ENCODE measurements at regions not wholly inside any gene's neighbourhood (a gene's known extent, or its start where the extent isn't known, plus 50 kb on each side); places are given as distances from the start of the nearest gene placed in this dataset.

GRCh38 chr22:49258107-49259010, 569.3 kb downstream of the BRD1 start:
- H3K4me3 ChIP-seq (ENCODE audit: insufficient read depth, low read length, poor library complexity, severe bottlenecking): no peak overlapping the region
- H3K9me2 ChIP-seq (replicated peaks; ENCODE audit: insufficient read depth, low read length): no peaks in the 10 kb centered on the region
- H3F3A ChIP-seq (ENCODE audit: insufficient read depth): no peaks in the 10 kb centered on the region
- no peak overlapping the region for H3K27ac ChIP-seq (ENCODE audit: low read depth, low read length)
- H3K79me2 ChIP-seq (ENCODE audit: insufficient read depth, low read length): no peaks in the 10 kb centered on the region
- TF ChIP-seq CTCF (IDR thresholded peaks at IDR 0.05; ENCODE audit: insufficient read depth, low read length, poor library complexity, severe bottlenecking) (no peak), EZH2phosphoT487 (conservative IDR thresholded peaks at IDR 0.05; ENCODE audit: low read length) (no peak)
- H4K20me1 ChIP-seq (ENCODE audit: low read depth, low read length): no peaks in the 10 kb centered on the region
- no peak overlapping the region for H3K4me2 ChIP-seq (ENCODE audit: low read depth, low read length, poor library complexity, severe bottlenecking)
- no peak overlapping the region for H2AFZ ChIP-seq (ENCODE audit: low read depth, low read length, severe bottlenecking)
- no peaks in the 10 kb centered on the region for H3K27me3 ChIP-seq (ENCODE audit: low read length)
- no peak overlapping the region for H3K9ac ChIP-seq (ENCODE audit: low read length)
- no peaks in the 10 kb centered on the region for H3K36me3 ChIP-seq (ENCODE audit: low read length)
- H3K9me3 ChIP-seq (ENCODE audit: insufficient read depth, low read length): no peaks in the 10 kb centered on the region

GRCh38 chr22:49257551-49257961, 570.1 kb downstream of the BRD1 start:
- TF ChIP-seq CTCF (IDR thresholded peaks at IDR 0.05; ENCODE audit: insufficient read depth, low read length, poor library complexity, severe bottlenecking): no peak
- no peak for TF ChIP-seq EZH2phosphoT487 (conservative IDR thresholded peaks at IDR 0.05; ENCODE audit: low read length)
- Histone ChIP-seq H3K9me3 (ENCODE audit: insufficient read depth, low read length) (no peaks in the 10 kb centered on the region), H3K36me3 (ENCODE audit: low read length) (no peaks in the 10 kb centered on the region)

GRCh38 chr22:49255741-49256318, 571.8 kb downstream of the BRD1 start:
- TF ChIP-seq EZH2phosphoT487 (conservative IDR thresholded peaks at IDR 0.05; ENCODE audit: low read length): no peak
- no peak for TF ChIP-seq CTCF (IDR thresholded peaks at IDR 0.05; ENCODE audit: insufficient read depth, low read length, poor library complexity, severe bottlenecking)
- no peaks in the 10 kb centered on the region; the same call in 1 of the 2 replicates for H3K27me3 ChIP-seq (ENCODE audit: low read length)
- H3F3A ChIP-seq (ENCODE audit: insufficient read depth): no peaks in the 10 kb centered on the region
- H2AFZ ChIP-seq (ENCODE audit: low read depth, low read length, severe bottlenecking): no peak overlapping the region
- H3K36me3 ChIP-seq (ENCODE audit: low read length): no peaks in the 10 kb centered on the region
- no peaks in the 10 kb centered on the region for H3K9me3 ChIP-seq (ENCODE audit: insufficient read depth, low read length)
- H4K20me1 ChIP-seq (ENCODE audit: low read depth, low read length): no peaks in the 10 kb centered on the region
- H3K27ac ChIP-seq (ENCODE audit: low read depth, low read length): no peak overlapping the region
- H3K4me3 ChIP-seq (ENCODE audit: insufficient read depth, low read length, poor library complexity, severe bottlenecking): no peak overlapping the region
- no peaks in the 10 kb centered on the region for H3K79me2 ChIP-seq (ENCODE audit: insufficient read depth, low read length)
- no peaks in the 10 kb centered on the region for H3K9me2 ChIP-seq (replicated peaks; ENCODE audit: insufficient read depth, low read length)
- H3K4me2 ChIP-seq (ENCODE audit: low read depth, low read length, poor library complexity, severe bottlenecking): no peak overlapping the region
- no peak overlapping the region for H3K9ac ChIP-seq (ENCODE audit: low read length)

More at GRCh38 chr22:49257551-49257961, 570.1 kb downstream of the BRD1 start:
- H3K9ac ChIP-seq (ENCODE audit: low read length): no peak overlapping the region
- H3K9me2 ChIP-seq (replicated peaks; ENCODE audit: insufficient read depth, low read length): no peaks in the 10 kb centered on the region
- no peaks in the 10 kb centered on the region for H3F3A ChIP-seq (ENCODE audit: insufficient read depth)
- H2AFZ ChIP-seq (ENCODE audit: low read depth, low read length, severe bottlenecking): no peak overlapping the region
- H3K27ac ChIP-seq (ENCODE audit: low read depth, low read length): no peak overlapping the region
- no peaks in the 10 kb centered on the region for H3K27me3 ChIP-seq (ENCODE audit: low read length)
- H3K4me2 ChIP-seq (ENCODE audit: low read depth, low read length, poor library complexity, severe bottlenecking): no peak overlapping the region
- H3K79me2 ChIP-seq (ENCODE audit: insufficient read depth, low read length): no peaks in the 10 kb centered on the region
- H3K4me3 ChIP-seq (ENCODE audit: insufficient read depth, low read length, poor library complexity, severe bottlenecking): no peak overlapping the region
- no peaks in the 10 kb centered on the region for H4K20me1 ChIP-seq (ENCODE audit: low read depth, low read length)
